RWPE2 (cell line): ENCODE measurements at regions not wholly inside any gene's neighbourhood (a gene's known extent, or its start where the extent isn't known, plus 50 kb on each side); places are given as distances from the start of the nearest gene placed in this dataset.

ENCODE experiments used
- ATAC-seq: fragments of 200-7000 bp; cut with Tn5 transposase; 3 replicates; pipeline ENCODE4 v1.9.1; 2021; ENCODE audit warnings: low read depth
- DNase-seq: peaks from one replicate; pipeline ENCODE4 v3.0.0-alpha.2; 2020; ENCODE audit warnings: low spot score
- H3K27ac ChIP-seq: fragments of 450-650 bp; 2 replicates; pipeline ENCODE4 v1.5.1; 2017; ENCODE audit warnings: mild to moderate bottlenecking; ENCODE audit not compliant: poor library complexity, severe bottlenecking
- H3K27me3 ChIP-seq: fragments of 250-450 bp; sonication (Bioruptor Pico); 2 replicates; pipeline ENCODE4 v1.5.1; 2021; ENCODE audit warnings: mild to moderate bottlenecking, moderate library complexity; ENCODE audit not compliant: insufficient read depth, poor library complexity, severe bottlenecking
- H3K36me3 ChIP-seq: fragments of 250-450 bp; sonication (Bioruptor Pico); 2 replicates; pipeline ENCODE4 v1.5.1; 2020; ENCODE audit warnings: low read depth, mild to moderate bottlenecking, moderate library complexity
- H3K4me1 ChIP-seq: fragments of 250-450 bp; sonication (Bioruptor Pico); 2 replicates; pipeline ENCODE4 v1.5.1; 2021; ENCODE audit warnings: mild to moderate bottlenecking, moderate library complexity; ENCODE audit not compliant: insufficient read depth, poor library complexity, severe bottlenecking
- H3K4me3 ChIP-seq: fragments of 250-450 bp; sonication (Bioruptor Pico); 2 replicates; pipeline ENCODE4 v1.5.1; 2021; ENCODE audit warnings: mild to moderate bottlenecking, moderate library complexity; ENCODE audit not compliant: severe bottlenecking
- H3K9me3 ChIP-seq: fragments of 250-450 bp; sonication (Bioruptor Pico); 2 replicates; pipeline ENCODE4 v1.5.1; 2021; ENCODE audit warnings: mild to moderate bottlenecking, moderate library complexity; ENCODE audit not compliant: severe bottlenecking
- CTCF ChIP-seq: fragments of 450-650 bp; IDR thresholded peaks from one replicate; pipeline ENCODE4 v1.5.1; 2017; ENCODE audit warnings: mild to moderate bottlenecking, moderate library complexity; ENCODE audit not compliant: poor library complexity, severe bottlenecking

GRCh38 chr14:65824978-65825299, 412.4 kb downstream of the FUT8 start:
- ATAC-seq = no peak
- H3K4me3 ChIP-seq = no peak overlapping the region

GRCh38 chr14:65826946-65827345, 414.4 kb downstream of the FUT8 start:
- no peak for TF ChIP-seq CTCF
- Histone ChIP-seq H3K27me3 (peaks cover 41% of the 10 kb centered on the region), H3K9me3 (no peaks in the 10 kb centered on the region), H3K4me1 (no peaks in the 10 kb centered on the region), H3K27ac (no peak overlapping the region), H3K36me3 (no peaks in the 10 kb centered on the region), H3K4me3 (no peak overlapping the region)
- ATAC-seq (no peak), DNase-seq (no peak)

More at GRCh38 chr14:65824978-65825299, 412.4 kb downstream of the FUT8 start:
- Histone ChIP-seq H3K27me3 (peaks cover 41% of the 10 kb centered on the region), H3K27ac (no peak overlapping the region), H3K4me1 (no peaks in the 10 kb centered on the region), H3K9me3 (no peaks in the 10 kb centered on the region), H3K36me3 (no peaks in the 10 kb centered on the region)
- DNase-seq = no peak
- TF ChIP-seq CTCF = peak; percentile 83

DNA sequence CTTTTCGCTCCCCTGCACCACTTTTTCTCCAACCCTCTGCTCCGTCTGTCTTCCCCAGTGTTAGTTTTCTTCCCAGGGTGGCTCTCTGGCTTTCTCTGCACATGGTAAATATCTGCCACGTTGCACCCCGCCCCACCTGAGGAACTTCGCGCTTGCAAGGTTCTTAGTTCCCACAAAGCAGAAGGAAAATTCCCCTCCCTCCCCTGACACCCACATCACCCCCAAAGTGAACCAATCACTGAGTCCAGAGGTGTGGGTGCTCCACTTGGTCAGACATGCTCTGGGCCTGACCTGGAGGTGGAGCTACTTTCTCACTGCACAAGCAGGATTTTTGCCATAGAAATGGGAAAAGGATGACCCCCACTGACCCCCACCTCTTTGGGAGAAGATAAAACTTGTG, 415.0 kb downstream of the FUT8 start:
- TF ChIP-seq CTCF = no peak
- DNase-seq (no peak), ATAC-seq (no peak)
- Histone ChIP-seq H3K27me3 (peaks cover 41% of the 10 kb centered on the region), H3K9me3 (no peaks in the 10 kb centered on the region), H3K27ac (no peak overlapping the region), H3K4me1 (no peaks in the 10 kb centered on the region), H3K36me3 (no peaks in the 10 kb centered on the region), H3K4me3 (no peak overlapping the region)

DNA sequence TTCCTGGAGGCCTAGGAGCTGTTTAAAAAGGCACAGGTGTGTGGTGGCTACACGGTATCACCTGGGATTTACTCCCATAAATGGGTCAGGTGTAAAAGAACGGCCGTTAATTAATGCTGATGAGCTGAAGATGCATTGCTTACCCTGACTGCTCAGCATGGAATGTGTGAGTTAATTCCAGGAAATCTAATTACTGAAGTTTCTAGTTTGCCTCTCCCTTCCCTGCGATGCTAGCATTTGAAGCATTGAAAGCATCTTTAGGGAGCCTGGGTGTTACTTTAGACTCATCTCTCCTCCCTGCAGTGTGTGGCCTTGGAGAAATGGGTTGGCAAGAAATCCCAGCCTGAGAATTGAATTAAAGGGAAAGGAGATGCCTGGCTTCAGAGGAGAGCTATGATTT, 415.9 kb downstream of the FUT8 start:
- Histone ChIP-seq H3K9me3 (no peaks in the 10 kb centered on the region), H3K27ac (no peak overlapping the region)
- no peak for TF ChIP-seq CTCF

GRCh38 chr14:65832431-65833266, 420.1 kb downstream of the FUT8 start:
- TF ChIP-seq CTCF = peak; percentile 34
- no peak for DNase-seq
- Histone ChIP-seq H3K9me3 (no peaks in the 10 kb centered on the region), H3K4me3 (no peak overlapping the region), H3K27me3 (peaks cover 20% of the 10 kb centered on the region), H3K36me3 (no peaks in the 10 kb centered on the region), H3K27ac (no peak overlapping the region), H3K4me1 (no peaks in the 10 kb centered on the region)
- no peak for ATAC-seq

More for the DNA sequence above, 415.9 kb downstream of the FUT8 start:
- Histone ChIP-seq H3K36me3 (no peaks in the 10 kb centered on the region), H3K4me3 (no peak overlapping the region), H3K27me3 (peaks cover 41% of the 10 kb centered on the region), H3K4me1 (no peaks in the 10 kb centered on the region)
- ATAC-seq (no peak), DNase-seq (no peak)
